Astrocyte (in vitro differentiated cells and primary cell): ENCODE measurements at regions not wholly inside any gene's neighbourhood (a gene's known extent, or its start where the extent isn't known, plus 50 kb on each side); places are given as distances from the start of the nearest gene placed in this dataset.

Experiments used
- DNase-seq: peaks from one replicate; pipeline ENCODE4 v3.0.0-alpha.2; 2010; ENCODE audit warnings: low read depth
- FAIRE-seq: peaks from 2 replicates; lab custom pipeline; 2011; peaks lifted over from hg19 to GRCh38; lab: Jason Lieb, UNC
- H2AFZ ChIP-seq: 2 replicates; pipeline ENCODE4 v1.6.0; 2012; ENCODE audit warnings: low read depth, low read length, inconsistent platforms
- H3K27ac ChIP-seq: 2 replicates; pipeline ENCODE4 v1.5.1; 2011; ENCODE audit warnings: low read depth, low read length, inconsistent platforms
- H3K27me3 ChIP-seq: 2 replicates; pipeline ENCODE4 v1.6.0; 2011; ENCODE audit warnings: low read length, inconsistent platforms; ENCODE audit not compliant: insufficient read depth
- H3K36me3 ChIP-seq: 2 replicates; pipeline ENCODE4 v1.5.1; 2011; ENCODE audit warnings: low read length, inconsistent platforms; ENCODE audit not compliant: insufficient read depth
- H3K4me1 ChIP-seq: 2 replicates; pipeline ENCODE4 v1.5.1; 2011; ENCODE audit warnings: low read length, inconsistent platforms; ENCODE audit not compliant: insufficient read depth
- H3K4me2 ChIP-seq: 2 replicates; pipeline ENCODE4 v1.6.0; 2012; ENCODE audit warnings: low read length, inconsistent platforms
- H3K4me3 ChIP-seq: 2 replicates; pipeline ENCODE4 v1.5.1; 2011; ENCODE audit warnings: low read depth, mild to moderate bottlenecking, low read length, inconsistent platforms; ENCODE audit not compliant: insufficient read depth
- H3K79me2 ChIP-seq: 2 replicates; pipeline ENCODE4 v1.6.0; 2012; ENCODE audit warnings: mild to moderate bottlenecking, low read length, inconsistent platforms; ENCODE audit not compliant: insufficient read depth
- H3K9ac ChIP-seq: 2 replicates; pipeline ENCODE4 v1.6.0; 2012; ENCODE audit warnings: mild to moderate bottlenecking, low read length, inconsistent platforms
- H3K9me3 ChIP-seq: 2 replicates; pipeline ENCODE4 v1.5.1; 2012; ENCODE audit warnings: low read depth, mild to moderate bottlenecking, low read length, inconsistent platforms; ENCODE audit not compliant: insufficient read depth
- H4K20me1 ChIP-seq: 2 replicates; pipeline ENCODE4 v1.6.0; 2012; ENCODE audit warnings: low read length, inconsistent platforms; ENCODE audit not compliant: insufficient read depth
- H3K27ac Mint-ChIP-seq: one replicate; pipeline ENCODE4 v1.8.0; 2021; ENCODE audit warnings: mild to moderate bottlenecking, mixed read lengths; ENCODE audit not compliant: unreplicated experiment
- H3K27me3 Mint-ChIP-seq: one replicate; pipeline ENCODE4 v1.8.0; 2021; ENCODE audit warnings: low read depth, mixed read lengths; ENCODE audit not compliant: unreplicated experiment
- H3K36me3 Mint-ChIP-seq: one replicate; pipeline ENCODE4 v1.8.0; 2021; ENCODE audit warnings: low read depth, mixed read lengths; ENCODE audit not compliant: unreplicated experiment
- H3K4me1 Mint-ChIP-seq: one replicate; pipeline ENCODE4 v1.8.0; 2021; ENCODE audit warnings: low read depth, mixed read lengths; ENCODE audit not compliant: unreplicated experiment
- H3K4me3 Mint-ChIP-seq: one replicate; pipeline ENCODE4 v1.8.0; 2021; ENCODE audit warnings: mild to moderate bottlenecking, moderate library complexity, mixed read lengths; ENCODE audit not compliant: unreplicated experiment
- H3K9me3 Mint-ChIP-seq: one replicate; pipeline ENCODE4 v1.8.0; 2021; ENCODE audit warnings: mild to moderate bottlenecking, mixed read lengths; ENCODE audit not compliant: unreplicated experiment
- CTCF ChIP-seq: IDR thresholded peaks from 2 replicates; pipeline ENCODE4 v1.5.1; 2011; ENCODE audit warnings: low read depth, mild to moderate bottlenecking, inconsistent platforms, low read length, moderate library complexity; ENCODE audit not compliant: insufficient read depth
- EZH2 ChIP-seq: IDR thresholded peaks from 2 replicates; pipeline ENCODE4 v1.6.1; 2012; ENCODE audit warnings: mild to moderate bottlenecking, low read length, inconsistent platforms; ENCODE audit not compliant: insufficient read depth

GRCh38 chr10:130512936-130513335, 376.7 kb downstream of the GLRX3 start:
- no peaks in the 10 kb centered on the region for H3K4me1 ChIP-seq
- no peak overlapping the region for H3K27ac ChIP-seq
- DNase-seq (no peak), FAIRE-seq (no peak)
- Mint-ChIP-seq H3K36me3 (peaks cover 2% of the 10 kb centered on the region), H3K4me3 (no peak overlapping the region), H3K4me1 (no peaks in the 10 kb centered on the region), H3K27me3 (no peaks in the 10 kb centered on the region), H3K9me3 (peaks cover 15% of the 10 kb centered on the region), H3K27ac (no peak overlapping the region)
- no peaks in the 10 kb centered on the region for H4K20me1 ChIP-seq
- TF ChIP-seq EZH2 (no peak), CTCF (no peak)
- no peak overlapping the region for H3K9ac ChIP-seq
- H3K4me3 ChIP-seq = no peak overlapping the region
- H3K4me2 ChIP-seq = no peak overlapping the region
- peaks cover 16% of the 10 kb centered on the region for H3K9me3 ChIP-seq
- no peaks in the 10 kb centered on the region for H3K79me2 ChIP-seq
- H2AFZ ChIP-seq = no peak overlapping the region
- no peaks in the 10 kb centered on the region for H3K27me3 ChIP-seq
- H3K36me3 ChIP-seq = no peaks in the 10 kb centered on the region

- H3K4me3 Mint-ChIP-seq = no peak overlapping the region
- no peaks in the 10 kb centered on the region for H3K27me3 ChIP-seq
- H3K4me3 ChIP-seq = no peak overlapping the region
- H2AFZ ChIP-seq = no peak overlapping the region
- no peaks in the 10 kb centered on the region for H3K4me1 ChIP-seq
- no peak for TF ChIP-seq EZH2
- TF ChIP-seq CTCF = no peak
- H3K9me3 ChIP-seq = peaks cover 16% of the 10 kb centered on the region
- peaks cover 2% of the 10 kb centered on the region for H3K36me3 Mint-ChIP-seq
- FAIRE-seq = no peak
- DNase-seq = no peak
- H3K9me3 Mint-ChIP-seq = peaks cover 15% of the 10 kb centered on the region
- H3K27ac ChIP-seq = no peak overlapping the region
- no peaks in the 10 kb centered on the region for H3K27me3 Mint-ChIP-seq
- H3K36me3 ChIP-seq = no peaks in the 10 kb centered on the region
- H3K79me2 ChIP-seq = no peaks in the 10 kb centered on the region
- no peaks in the 10 kb centered on the region for H4K20me1 ChIP-seq
- H3K9ac ChIP-seq = no peak overlapping the region
- no peaks in the 10 kb centered on the region for H3K4me1 Mint-ChIP-seq
- H3K4me2 ChIP-seq = no peak overlapping the region
- H3K27ac Mint-ChIP-seq = no peak overlapping the region
These were observed 377.7 kb downstream of the GLRX3 start for GRCh38 chr10:130513686-130514476.

GRCh38 chr10:130515670-130516069, 379.5 kb downstream of the GLRX3 start:
- H3K9ac ChIP-seq = no peak overlapping the region
- no peaks in the 10 kb centered on the region for H4K20me1 ChIP-seq
- H3K79me2 ChIP-seq = no peaks in the 10 kb centered on the region
- no peak overlapping the region for H2AFZ ChIP-seq
- Mint-ChIP-seq H3K4me1 (no peaks in the 10 kb centered on the region), H3K27me3 (no peaks in the 10 kb centered on the region), H3K9me3 (peaks cover 13% of the 10 kb centered on the region), H3K27ac (no peak overlapping the region), H3K36me3 (no peaks in the 10 kb centered on the region), H3K4me3 (no peak overlapping the region)
- DNase-seq (no peak), FAIRE-seq (no peak)
- H3K4me3 ChIP-seq = no peak overlapping the region
- no peak overlapping the region for H3K27ac ChIP-seq
- H3K27me3 ChIP-seq = no peaks in the 10 kb centered on the region
- H3K9me3 ChIP-seq = peaks cover 10% of the 10 kb centered on the region
- no peaks in the 10 kb centered on the region for H3K4me1 ChIP-seq
- no peaks in the 10 kb centered on the region for H3K36me3 ChIP-seq
- TF ChIP-seq CTCF = no peak
- TF ChIP-seq EZH2 = no peak
- no peak overlapping the region for H3K4me2 ChIP-seq
